Right lobe of liver (tissue), 4 donors: ENCODE measurements at regions not wholly inside any gene's neighbourhood (a gene's known extent, or its start where the extent isn't known, plus 50 kb on each side); places are given as distances from the start of the nearest gene placed in this dataset.

Experiments
- CTCF ChIP-seq, 4 donors: fragments of 200-600 bp in 3 of 4; fragments of 450-650 bp in 1 of 4; IDR thresholded peaks; one replicate each; pipeline versions ENCODE4 v1.5.1 to v1.8.0; 2016 to 2022; ENCODE audit warnings: antibody characterized with exemption in 4 of 4, mild to moderate bottlenecking in 2 of 4
- POLR2A ChIP-seq: fragments of 450-650 bp; IDR thresholded peaks from one replicate; pipeline ENCODE4 v1.6.1; 2017; ENCODE audit warnings: antibody characterized with exemption, mild to moderate bottlenecking
- donor health status: DM: no; HTN: no; CAD: no.
- donor health status: DM: no; HTN: no; CAD: no.
- donor health status: DM: no; HTN: yes; CAD: no.

DNA sequence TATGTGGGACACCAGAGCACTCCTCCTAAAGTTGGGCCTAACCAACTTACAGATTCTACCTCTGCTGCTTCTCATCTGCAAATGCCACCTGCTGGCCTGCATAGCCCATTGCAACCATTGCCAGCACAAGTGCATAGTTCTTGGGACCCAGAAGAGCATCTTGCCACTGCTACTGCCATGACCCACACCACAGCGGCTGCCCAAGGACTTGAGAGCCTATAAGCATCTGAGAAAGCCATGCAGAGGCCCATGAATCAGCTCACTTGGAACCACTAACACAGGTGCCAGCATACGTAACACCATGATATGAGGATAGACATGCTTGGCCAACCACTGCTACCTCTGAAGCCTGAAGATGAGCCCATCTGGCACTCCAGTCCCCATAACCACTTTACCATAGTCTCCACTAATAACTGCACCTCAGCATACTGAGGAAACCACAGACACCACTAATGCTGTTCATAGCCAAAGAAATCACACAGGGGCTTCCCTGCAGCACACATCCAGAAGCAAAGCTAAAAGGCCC, 258.1 kb upstream of the AGTR2 start:
- TF ChIP-seq POLR2A (no peak), CTCF (IDR thresholded peaks at IDR 0.05) (peak; percentile 25 to 47 (median 31))
